Activated T-cell treated with anti-CD3 and anti-CD28 coated beads, Interleukin-2, amount 50 U/mL, for 24 hours (primary cell): ENCODE measurements at regions not wholly inside any gene's neighbourhood (a gene's known extent, or its start where the extent isn't known, plus 50 kb on each side); places are given as distances from the start of the nearest gene placed in this dataset.

Experiments used
- DNase-seq: peaks from one replicate; pipeline ENCODE4 v3.0.0-alpha.2; 2020
- H3K27ac Mint-ChIP-seq: 2 replicates; pipeline ENCODE4 v1.8.0; 2020; ENCODE audit warnings: mild to moderate bottlenecking, mixed read lengths
- H3K27me3 Mint-ChIP-seq: 2 replicates; pipeline ENCODE4 v1.8.0; 2020; ENCODE audit warnings: mixed read lengths
- H3K36me3 Mint-ChIP-seq: 2 replicates; pipeline ENCODE4 v1.8.0; 2020; ENCODE audit warnings: low read depth, mixed read lengths
- H3K4me1 Mint-ChIP-seq: 2 replicates; pipeline ENCODE4 v1.8.0; 2020; ENCODE audit warnings: low read depth, mixed read lengths
- H3K4me3 Mint-ChIP-seq: 2 replicates; pipeline ENCODE4 v1.8.0; 2020; ENCODE audit warnings: mild to moderate bottlenecking, moderate library complexity, mixed read lengths
- H3K9me3 Mint-ChIP-seq: 2 replicates; pipeline ENCODE4 v1.8.0; 2020; ENCODE audit warnings: mixed read lengths

- DNase-seq, result no peak
- Mint-ChIP-seq H3K27ac (no peak overlapping the region), H3K36me3 (no peaks in the 10 kb centered on the region), H3K4me3 (no peak overlapping the region), H3K27me3 (no peaks in the 10 kb centered on the region), H3K4me1 (no peaks in the 10 kb centered on the region), H3K9me3 (peaks cover 4% of the 10 kb centered on the region)
These were observed 842.2 kb upstream of the MAP3K7 start for GRCh38 chr6:91428953-91429560.

- Mint-ChIP-seq H3K27ac (no peak overlapping the region), H3K36me3 (no peaks in the 10 kb centered on the region), H3K4me1 (no peaks in the 10 kb centered on the region), H3K9me3 (peaks cover 5% of the 10 kb centered on the region), H3K4me3 (no peak overlapping the region), H3K27me3 (no peaks in the 10 kb centered on the region)
- DNase-seq, result no peak
These were observed 841.4 kb upstream of the MAP3K7 start for GRCh38 chr6:91428296-91428695.

GRCh38 chr6:91420243-91420642 lies 833.4 kb upstream of the MAP3K7 start:
- Mint-ChIP-seq H3K27me3 (no peaks in the 10 kb centered on the region), H3K27ac (no peak overlapping the region), H3K4me3 (no peak overlapping the region), H3K36me3 (no peaks in the 10 kb centered on the region), H3K9me3 (peaks cover 12% of the 10 kb centered on the region), H3K4me1 (no peaks in the 10 kb centered on the region)
- no peak for DNase-seq

- no peaks in the 10 kb centered on the region for H3K36me3 Mint-ChIP-seq
- no peak overlapping the region for H3K4me3 Mint-ChIP-seq
- no peak overlapping the region for H3K27ac Mint-ChIP-seq
- no peaks in the 10 kb centered on the region for H3K4me1 Mint-ChIP-seq
- H3K27me3 Mint-ChIP-seq, result no peaks in the 10 kb centered on the region
- DNase-seq, result no peak
- H3K9me3 Mint-ChIP-seq, result peaks cover 6% of the 10 kb centered on the region
These were observed 828.2 kb upstream of the MAP3K7 start for GRCh38 chr6:91415031-91415605.

GRCh38 chr6:91412532-91412931 lies 825.7 kb upstream of the MAP3K7 start:
- Mint-ChIP-seq H3K27ac (no peak overlapping the region), H3K27me3 (no peaks in the 10 kb centered on the region), H3K9me3 (peaks cover 6% of the 10 kb centered on the region), H3K36me3 (no peaks in the 10 kb centered on the region), H3K4me1 (no peaks in the 10 kb centered on the region), H3K4me3 (no peak overlapping the region)
- DNase-seq, result no peak

- no peaks in the 10 kb centered on the region for H3K4me1 Mint-ChIP-seq
- H3K36me3 Mint-ChIP-seq, result no peaks in the 10 kb centered on the region
- DNase-seq, result no peak
- no peak overlapping the region for H3K4me3 Mint-ChIP-seq
- H3K9me3 Mint-ChIP-seq, result peaks cover 19% of the 10 kb centered on the region
- no peaks in the 10 kb centered on the region for H3K27me3 Mint-ChIP-seq
- H3K27ac Mint-ChIP-seq, result no peak overlapping the region
These were observed 820.8 kb upstream of the MAP3K7 start for GRCh38 chr6:91407706-91408105.

GRCh38 chr6:91392951-91393350 lies 806.1 kb upstream of the MAP3K7 start:
- H3K4me3 Mint-ChIP-seq, result no peak overlapping the region
- H3K36me3 Mint-ChIP-seq, result no peaks in the 10 kb centered on the region
- no peak for DNase-seq
- no peak overlapping the region for H3K27ac Mint-ChIP-seq
- H3K9me3 Mint-ChIP-seq, result peaks cover 15% of the 10 kb centered on the region
- no peaks in the 10 kb centered on the region for H3K4me1 Mint-ChIP-seq
- H3K27me3 Mint-ChIP-seq, result no peaks in the 10 kb centered on the region

GRCh38 chr6:91387290-91388059 lies 800.6 kb upstream of the MAP3K7 start:
- H3K27ac Mint-ChIP-seq, result no peak overlapping the region
- H3K36me3 Mint-ChIP-seq, result no peaks in the 10 kb centered on the region
- no peaks in the 10 kb centered on the region for H3K27me3 Mint-ChIP-seq
- no peaks in the 10 kb centered on the region for H3K4me1 Mint-ChIP-seq
- DNase-seq, result no peak
- no peak overlapping the region for H3K4me3 Mint-ChIP-seq
- peaks cover 6% of the 10 kb centered on the region for H3K9me3 Mint-ChIP-seq

- peaks cover 4% of the 10 kb centered on the region for H3K9me3 Mint-ChIP-seq
- H3K27ac Mint-ChIP-seq, result no peak overlapping the region
- no peaks in the 10 kb centered on the region for H3K36me3 Mint-ChIP-seq
- DNase-seq, result no peak
- H3K4me3 Mint-ChIP-seq, result no peak overlapping the region
- no peaks in the 10 kb centered on the region for H3K4me1 Mint-ChIP-seq
- no peaks in the 10 kb centered on the region for H3K27me3 Mint-ChIP-seq
These were observed 799.3 kb upstream of the MAP3K7 start for GRCh38 chr6:91386204-91386603.

- Mint-ChIP-seq H3K4me3 (no peak overlapping the region), H3K27me3 (no peaks in the 10 kb centered on the region), H3K9me3 (no peaks in the 10 kb centered on the region), H3K36me3 (no peaks in the 10 kb centered on the region), H3K27ac (no peak overlapping the region), H3K4me1 (no peaks in the 10 kb centered on the region)
- DNase-seq, result no peak
These were observed 796.3 kb upstream of the MAP3K7 start for GRCh38 chr6:91383207-91383606.

GRCh38 chr6:91376686-91377085 lies 789.8 kb upstream of the MAP3K7 start:
- H3K36me3 Mint-ChIP-seq, result no peaks in the 10 kb centered on the region
- H3K9me3 Mint-ChIP-seq, result no peaks in the 10 kb centered on the region
- no peak overlapping the region for H3K4me3 Mint-ChIP-seq

GRCh38 chr6:91366781-91367180 lies 779.9 kb upstream of the MAP3K7 start:
- H3K9me3 Mint-ChIP-seq, result peaks cover 10% of the 10 kb centered on the region
- H3K4me1 Mint-ChIP-seq, result no peaks in the 10 kb centered on the region
- no peak for DNase-seq
- H3K27me3 Mint-ChIP-seq, result no peaks in the 10 kb centered on the region
- no peak overlapping the region for H3K4me3 Mint-ChIP-seq
- no peak overlapping the region for H3K27ac Mint-ChIP-seq
- H3K36me3 Mint-ChIP-seq, result no peaks in the 10 kb centered on the region

More at GRCh38 chr6:91376686-91377085, 789.8 kb upstream of the MAP3K7 start:
- Mint-ChIP-seq H3K27me3 (no peaks in the 10 kb centered on the region), H3K27ac (no peak overlapping the region), H3K4me1 (no peaks in the 10 kb centered on the region)
- no peak for DNase-seq

- no peaks in the 10 kb centered on the region for H3K4me1 Mint-ChIP-seq
- no peak for DNase-seq
- no peaks in the 10 kb centered on the region for H3K36me3 Mint-ChIP-seq
- no peak overlapping the region for H3K27ac Mint-ChIP-seq
- no peak overlapping the region for H3K4me3 Mint-ChIP-seq
- no peaks in the 10 kb centered on the region for H3K9me3 Mint-ChIP-seq
- H3K27me3 Mint-ChIP-seq, result no peaks in the 10 kb centered on the region
These were observed 772.1 kb upstream of the MAP3K7 start for GRCh38 chr6:91358986-91359385.

- H3K27me3 Mint-ChIP-seq, result no peaks in the 10 kb centered on the region
- no peak overlapping the region for H3K4me3 Mint-ChIP-seq
- no peaks in the 10 kb centered on the region for H3K9me3 Mint-ChIP-seq
- H3K27ac Mint-ChIP-seq, result no peak overlapping the region
- no peaks in the 10 kb centered on the region for H3K36me3 Mint-ChIP-seq
- DNase-seq, result no peak
- no peaks in the 10 kb centered on the region for H3K4me1 Mint-ChIP-seq
These were observed 766.0 kb upstream of the MAP3K7 start for GRCh38 chr6:91352878-91353277.

- Mint-ChIP-seq H3K36me3 (no peaks in the 10 kb centered on the region), H3K4me1 (no peaks in the 10 kb centered on the region), H3K27ac (no peak overlapping the region), H3K27me3 (no peaks in the 10 kb centered on the region), H3K4me3 (no peak overlapping the region), H3K9me3 (no peaks in the 10 kb centered on the region)
- no peak for DNase-seq
These were observed 765.4 kb upstream of the MAP3K7 start for GRCh38 chr6:91352321-91352720.
